Neutrophil (primary cell): ENCODE measurements at regions not wholly inside any gene's neighbourhood (a gene's known extent, or its start where the extent isn't known, plus 50 kb on each side); places are given as distances from the start of the nearest gene placed in this dataset.

Experiments used
- H3K27ac ChIP-seq: fragments of 200-600 bp; sonication (generic); 2 replicates; pipeline ENCODE4 v1.5.1; 2016; ENCODE audit warnings: mild to moderate bottlenecking, moderate library complexity
- H3K27me3 ChIP-seq: fragments of 200-600 bp; sonication (generic); 2 replicates; pipeline ENCODE4 v1.6.0; 2016; ENCODE audit warnings: mild to moderate bottlenecking
- H3K36me3 ChIP-seq: fragments of 200-600 bp; sonication (generic); 2 replicates; pipeline ENCODE4 v1.5.1; 2017
- H3K4me1 ChIP-seq, 2 experiments: fragments of 200-600 bp in 1 of 2; sonication (generic) in 1 of 2; 1 replicate in 1 of 2; 2 replicates in 1 of 2; pipeline versions ENCODE4 v1.5.1 to v1.6.1; 2013 to 2016; ENCODE audit warnings: low read depth in 1 of 2, low read length in 1 of 2, mild to moderate bottlenecking in 1 of 2, moderate library complexity in 1 of 2; ENCODE audit not compliant: control insufficient read depth in 1 of 2, insufficient read depth in 1 of 2
- H3K4me3 ChIP-seq, 2 experiments: fragments of 200-600 bp in 1 of 2; sonication (generic) in 1 of 2; 1 replicate in 1 of 2; 2 replicates in 1 of 2; pipeline ENCODE4 v1.5.1; 2013 to 2016; ENCODE audit warnings: low read depth in 1 of 2, low read length in 1 of 2, mild to moderate bottlenecking in 1 of 2, moderate library complexity in 1 of 2
- H3K9me3 ChIP-seq: fragments of 200-600 bp; sonication (generic); 2 replicates; pipeline ENCODE4 v1.5.1; 2016
- CTCF ChIP-seq: fragments of 200-600 bp; sonication (generic); IDR thresholded peaks from 2 replicates; pipeline ENCODE4 v1.5.1; 2016; ENCODE audit warnings: antibody characterized with exemption

DNA sequence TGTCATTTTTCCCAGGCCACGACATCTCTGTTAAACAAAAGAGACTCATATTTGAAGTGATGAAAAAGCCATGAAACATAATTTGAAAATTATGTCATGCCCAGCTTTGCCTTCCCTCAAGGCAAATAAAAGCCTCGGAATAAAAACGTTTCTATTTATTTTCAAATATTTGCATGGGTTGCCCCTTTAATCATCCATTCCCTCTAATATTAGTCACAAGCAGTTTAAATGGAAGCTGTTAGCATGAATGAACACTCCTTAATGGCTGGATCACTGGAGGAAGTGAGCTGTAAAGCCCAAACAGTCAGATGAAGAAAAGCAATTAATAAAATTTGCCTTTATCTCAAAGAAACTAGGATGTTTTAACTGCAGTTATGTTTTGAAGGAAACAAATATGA is 69.3 kb upstream of the STMND1 start:
- Histone ChIP-seq H3K27ac (no peak overlapping the region), H3K4me3 (no peak overlapping the region), H3K9me3 (no peaks in the 10 kb centered on the region), H3K27me3 (no peaks in the 10 kb centered on the region), H3K4me1 (no peaks in the 10 kb centered on the region), H3K36me3 (no peaks in the 10 kb centered on the region)
- TF ChIP-seq CTCF: no peak

DNA sequence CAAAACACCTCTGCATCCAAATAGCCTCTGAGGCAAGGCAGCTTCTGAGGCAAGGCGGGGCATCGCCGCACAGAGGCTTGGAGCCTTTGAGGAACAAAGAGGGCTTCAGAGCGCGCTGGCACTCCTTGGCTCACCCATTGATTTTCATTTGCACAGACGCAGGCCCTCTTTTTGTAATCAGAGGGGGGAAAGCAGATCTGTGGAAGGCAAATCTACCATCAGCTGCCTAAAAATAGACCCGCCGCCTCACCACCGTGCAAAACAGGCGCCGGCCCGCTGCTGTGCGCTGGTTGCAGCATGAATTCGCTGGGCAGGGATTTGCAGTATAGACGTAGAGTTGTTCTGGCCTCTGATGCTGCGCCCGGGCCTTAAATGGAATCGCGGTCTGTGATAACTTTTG is 69.9 kb upstream of the STMND1 start:
- H3K9me3 ChIP-seq: no peaks in the 10 kb centered on the region
- no peak overlapping the region for H3K4me3 ChIP-seq
- H3K36me3 ChIP-seq: no peaks in the 10 kb centered on the region
- no peaks in the 10 kb centered on the region for H3K27me3 ChIP-seq
- no peaks in the 10 kb centered on the region for H3K4me1 ChIP-seq
- no peak overlapping the region for H3K27ac ChIP-seq
- TF ChIP-seq CTCF: no peak

- no peak overlapping the region for H3K27ac ChIP-seq
- no peaks in the 10 kb centered on the region for H3K4me1 ChIP-seq
- no peaks in the 10 kb centered on the region for H3K27me3 ChIP-seq
- H3K36me3 ChIP-seq: no peaks in the 10 kb centered on the region
- H3K9me3 ChIP-seq: no peaks in the 10 kb centered on the region
- H3K4me3 ChIP-seq: no peak overlapping the region
- no peak for TF ChIP-seq CTCF
These were observed 74.4 kb upstream of the STMND1 start for GRCh38 chr6:17027441-17027840.

DNA sequence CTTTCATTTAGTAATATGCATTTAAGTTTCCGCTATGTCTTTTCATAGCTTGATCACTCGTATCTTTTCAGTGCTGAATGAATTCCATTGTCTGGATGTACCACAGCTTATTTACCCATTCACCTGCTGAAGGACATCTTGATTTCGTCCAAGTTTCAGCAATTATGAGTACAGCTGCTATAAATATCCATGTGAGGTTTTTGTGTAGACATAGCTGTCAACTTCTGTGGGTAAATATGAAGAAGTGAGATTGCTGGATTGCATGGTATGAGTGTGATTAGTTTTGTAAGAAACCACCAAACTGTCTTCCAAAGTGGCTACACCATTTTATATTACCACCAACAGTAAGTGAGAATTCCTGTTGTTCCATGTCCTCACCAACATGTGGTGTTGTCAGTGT is 79.2 kb upstream of the STMND1 start:
- H3K27ac ChIP-seq: no peak overlapping the region
- H3K9me3 ChIP-seq: no peaks in the 10 kb centered on the region
- H3K4me1 ChIP-seq: no peaks in the 10 kb centered on the region
- no peaks in the 10 kb centered on the region for H3K27me3 ChIP-seq
- TF ChIP-seq CTCF: no peak
- no peaks in the 10 kb centered on the region for H3K36me3 ChIP-seq
- H3K4me3 ChIP-seq: no peak overlapping the region

DNA sequence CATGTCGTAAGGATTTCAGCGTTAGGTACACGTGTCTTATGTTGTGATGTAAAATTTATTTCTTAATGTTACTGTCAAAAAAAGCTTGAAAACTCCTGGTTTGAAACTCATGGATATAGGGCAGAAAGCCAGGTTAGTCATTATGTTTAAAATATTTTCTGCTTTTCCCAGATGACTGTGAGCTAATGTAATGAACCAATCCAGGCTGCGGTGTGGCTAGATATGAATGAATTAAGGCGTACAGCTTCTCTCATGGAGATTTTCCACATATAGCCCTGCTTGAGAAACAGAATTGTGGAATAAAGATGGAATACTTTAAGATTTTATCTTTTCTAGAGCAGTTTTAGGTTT is 80.3 kb upstream of the STMND1 start:
- H3K36me3 ChIP-seq: no peaks in the 10 kb centered on the region
- no peaks in the 10 kb centered on the region for H3K27me3 ChIP-seq
- no peak for TF ChIP-seq CTCF
- no peak overlapping the region for H3K27ac ChIP-seq
- no peaks in the 10 kb centered on the region for H3K9me3 ChIP-seq
- H3K4me1 ChIP-seq: no peaks in the 10 kb centered on the region
- H3K4me3 ChIP-seq: no peak overlapping the region

- TF ChIP-seq CTCF: no peak
- peaks cover 0 to 3% of the 10 kb centered on the region in 2 experiments for H3K4me1 ChIP-seq
- no peak overlapping the region for H3K4me3 ChIP-seq
- no peaks in the 10 kb centered on the region for H3K36me3 ChIP-seq
- peaks cover 5% of the 10 kb centered on the region for H3K27me3 ChIP-seq
- H3K27ac ChIP-seq: no peak overlapping the region
- no peaks in the 10 kb centered on the region for H3K9me3 ChIP-seq
These were observed 80.8 kb upstream of the STMND1 start for GRCh38 chr6:17020889-17021538.
